T-helper 9 cell (primary cell): ENCODE measurements at regions not wholly inside any gene's neighbourhood (a gene's known extent, or its start where the extent isn't known, plus 50 kb on each side); places are given as distances from the start of the nearest gene placed in this dataset.
"Not testable (repeated sequence)": the region's sequence is repeated elsewhere in the genome, so short reads cannot be mapped to it uniquely, and the experiment has no call there.

Experiments used
- DNase-seq: peaks from one replicate; pipeline ENCODE4 v3.0.0-alpha.2; 2020

GRCh38 chr15:35697549-35698299, 151.8 kb upstream of the DPH6 start:
- no peak for DNase-seq

- DNase-seq: no peak
These were observed 152.4 kb upstream of the DPH6 start for GRCh38 chr15:35698331-35698730.

GRCh38 chr15:35698966-35699575, 153.1 kb upstream of the DPH6 start:
- no peak for DNase-seq

- not testable (repeated sequence) for DNase-seq
These were observed 154.2 kb upstream of the DPH6 start for GRCh38 chr15:35700091-35700593.

- no peak for DNase-seq
These were observed 155.6 kb upstream of the DPH6 start for GRCh38 chr15:35701402-35702046.

GRCh38 chr15:35702946-35703495, 157.1 kb upstream of the DPH6 start:
- no peak for DNase-seq

- DNase-seq: no peak
These were observed 159.3 kb upstream of the DPH6 start for GRCh38 chr15:35705030-35705883.

- no peak for DNase-seq
These were observed 160.1 kb upstream of the DPH6 start for GRCh38 chr15:35705884-35706585.

GRCh38 chr15:35712956-35713355, 167.0 kb upstream of the DPH6 start:
- DNase-seq: no peak

GRCh38 chr15:35713733-35714132, 167.8 kb upstream of the DPH6 start:
- DNase-seq: no peak

GRCh38 chr15:35717721-35718120, 171.8 kb upstream of the DPH6 start:
- DNase-seq: no peak

- no peak for DNase-seq
These were observed 174.1 kb upstream of the DPH6 start for GRCh38 chr15:35720019-35720418.

GRCh38 chr15:35720984-35721383, 175.0 kb upstream of the DPH6 start:
- no peak for DNase-seq

- no peak for DNase-seq
These were observed 175.8 kb upstream of the DPH6 start for GRCh38 chr15:35721751-35722150.

GRCh38 chr15:35722501-35722900, 176.5 kb upstream of the DPH6 start:
- DNase-seq: no peak

- no peak for DNase-seq
These were observed 177.3 kb upstream of the DPH6 start for GRCh38 chr15:35723120-35723847.

- no peak for DNase-seq
These were observed 177.9 kb upstream of the DPH6 start for GRCh38 chr15:35723852-35724251.

- no peak for DNase-seq
These were observed 178.7 kb upstream of the DPH6 start for GRCh38 chr15:35724626-35725025.

GRCh38 chr15:35725353-35725752, 179.4 kb upstream of the DPH6 start:
- no peak for DNase-seq

- no peak for DNase-seq
These were observed 181.7 kb upstream of the DPH6 start for GRCh38 chr15:35727627-35728026.
